IPS-20b (cell line): ENCODE measurements at regions not wholly inside any gene's neighbourhood (a gene's known extent, or its start where the extent isn't known, plus 50 kb on each side); places are given as distances from the start of the nearest gene placed in this dataset.
"Not testable (repeated sequence)": the region's sequence is repeated elsewhere in the genome, so short reads cannot be mapped to it uniquely, and the experiment has no call there.

ENCODE experiments used
- H3K27ac ChIP-seq: one replicate; pipeline ENCODE4 v1.5.1; 2013; ENCODE audit warnings: low read length
- H3K27me3 ChIP-seq: 2 replicates; pipeline ENCODE4 v1.6.1; 2013; ENCODE audit warnings: mild to moderate bottlenecking, low read length, inconsistent platforms; ENCODE audit not compliant: insufficient read depth
- H3K36me3 ChIP-seq: 2 replicates; pipeline ENCODE4 v1.6.1; 2013; ENCODE audit warnings: low read depth, mild to moderate bottlenecking, inconsistent platforms, low read length, moderate library complexity; ENCODE audit not compliant: insufficient read depth
- H3K4me1 ChIP-seq: 2 replicates; pipeline ENCODE4 v1.6.1; 2013; ENCODE audit warnings: mild to moderate bottlenecking, control low read depth, inconsistent platforms, low read length, moderate library complexity; ENCODE audit not compliant: insufficient read depth
- H3K4me3 ChIP-seq: 2 replicates; pipeline ENCODE4 v1.5.1; 2013; ENCODE audit warnings: mild to moderate bottlenecking, low read length, inconsistent platforms
- H3K9ac ChIP-seq: 2 replicates; pipeline ENCODE4 v1.6.1; 2013; ENCODE audit warnings: low read depth, mild to moderate bottlenecking, inconsistent platforms, low read length, moderate library complexity
- H3K9me3 ChIP-seq: 2 replicates; pipeline ENCODE4 v1.6.1; 2013; ENCODE audit warnings: mild to moderate bottlenecking, low read depth, low read length, inconsistent platforms; ENCODE audit not compliant: insufficient read depth

- Histone ChIP-seq H3K9ac (no peak overlapping the region), H3K9me3 (no peaks in the 10 kb centered on the region), H3K36me3 (no peaks in the 10 kb centered on the region), H3K27ac (no peak overlapping the region), H3K27me3 (no peaks in the 10 kb centered on the region), H3K4me3 (no peak overlapping the region), H3K4me1 (peaks cover 13% of the 10 kb centered on the region; the same call in 1 of the 2 replicates)
Observed at GRCh38 chr5:56729488-56729887, 85.9 kb upstream of the MAP3K1 start.

GRCh38 chr5:56725711-56726411 lies 89.5 kb upstream of the MAP3K1 start:
- H3K4me1 ChIP-seq: no peaks in the 10 kb centered on the region
- no peak overlapping the region for H3K27ac ChIP-seq

DNA sequence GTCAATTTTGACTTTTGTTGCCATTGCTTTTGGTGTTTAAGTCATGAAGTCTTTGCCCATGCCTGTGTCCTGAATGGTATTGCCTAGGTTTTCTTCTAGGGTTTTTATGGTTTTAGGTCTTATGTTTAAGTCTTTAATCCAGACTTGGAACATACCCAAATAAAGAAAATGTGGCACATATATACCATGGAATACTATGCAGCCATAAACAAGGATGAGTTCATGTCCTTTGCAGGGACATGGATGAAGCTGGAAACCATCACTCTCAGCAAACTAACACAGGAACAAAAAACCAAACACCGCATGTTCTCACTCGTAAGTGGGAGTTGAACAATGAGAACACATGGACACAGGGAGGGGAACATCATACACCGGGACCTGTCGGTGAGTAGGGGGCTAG lies 90.5 kb upstream of the MAP3K1 start:
- not testable (repeated sequence) for H3K9me3 ChIP-seq, H3K27me3 ChIP-seq, H3K27ac ChIP-seq

More at GRCh38 chr5:56725711-56726411, 89.5 kb upstream of the MAP3K1 start:
- Histone ChIP-seq H3K4me3 (no peak overlapping the region), H3K36me3 (no peaks in the 10 kb centered on the region), H3K9ac (no peak overlapping the region), H3K9me3 (no peaks in the 10 kb centered on the region), H3K27me3 (no peaks in the 10 kb centered on the region)

GRCh38 chr5:56722317-56722716 lies 93.0 kb upstream of the MAP3K1 start:
- Histone ChIP-seq H3K9me3 (no peaks in the 10 kb centered on the region), H3K9ac (no peak overlapping the region), H3K27me3 (no peaks in the 10 kb centered on the region), H3K36me3 (no peaks in the 10 kb centered on the region), H3K27ac (no peak overlapping the region), H3K4me1 (no peaks in the 10 kb centered on the region), H3K4me3 (no peak overlapping the region)

More for the DNA sequence above, 90.5 kb upstream of the MAP3K1 start:
- not testable (repeated sequence) for H3K4me1 ChIP-seq, H3K4me3 ChIP-seq, H3K36me3 ChIP-seq, H3K9ac ChIP-seq

DNA sequence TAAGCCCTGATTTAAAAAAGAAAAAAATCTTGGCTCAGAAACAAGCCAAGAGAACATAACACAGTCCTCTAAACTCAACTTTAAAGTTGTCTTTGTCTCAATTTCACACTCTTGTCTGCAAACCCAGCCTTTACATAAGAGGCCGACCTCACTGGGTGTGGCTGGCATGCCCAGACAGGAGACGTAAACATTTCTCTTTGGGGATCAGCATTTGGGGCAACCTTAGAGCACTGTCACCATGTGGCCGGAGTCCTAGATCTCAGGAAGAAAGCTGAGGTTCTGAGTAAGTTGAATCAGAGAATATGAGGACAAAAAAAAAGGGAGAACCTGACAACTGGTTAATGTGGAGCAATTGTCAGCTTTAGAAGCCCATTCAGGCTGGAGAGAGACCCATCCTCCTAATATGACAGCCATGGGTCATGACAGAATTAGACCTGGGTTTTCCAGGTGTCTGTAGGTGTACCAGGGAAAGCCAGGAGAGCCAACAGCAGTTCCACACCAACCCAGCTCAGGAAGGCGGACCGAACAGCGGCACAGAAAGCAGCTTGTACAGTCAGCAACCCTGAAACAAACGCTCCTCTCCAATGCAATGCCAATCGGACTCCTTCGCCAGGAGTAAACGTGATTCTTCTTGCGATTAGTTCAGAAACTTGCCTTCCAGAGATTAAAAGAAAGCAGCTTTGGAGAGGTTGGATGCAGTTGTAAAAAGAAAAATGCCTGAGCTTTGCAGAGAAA lies 97.9 kb upstream of the MAP3K1 start:
- Histone ChIP-seq H3K9me3 (no peaks in the 10 kb centered on the region), H3K9ac (no peak overlapping the region), H3K36me3 (no peaks in the 10 kb centered on the region), H3K27me3 (no peaks in the 10 kb centered on the region), H3K27ac (no peak overlapping the region), H3K4me3 (no peak overlapping the region), H3K4me1 (peaks cover 9% of the 10 kb centered on the region; the same call in 1 of the 2 replicates)

DNA sequence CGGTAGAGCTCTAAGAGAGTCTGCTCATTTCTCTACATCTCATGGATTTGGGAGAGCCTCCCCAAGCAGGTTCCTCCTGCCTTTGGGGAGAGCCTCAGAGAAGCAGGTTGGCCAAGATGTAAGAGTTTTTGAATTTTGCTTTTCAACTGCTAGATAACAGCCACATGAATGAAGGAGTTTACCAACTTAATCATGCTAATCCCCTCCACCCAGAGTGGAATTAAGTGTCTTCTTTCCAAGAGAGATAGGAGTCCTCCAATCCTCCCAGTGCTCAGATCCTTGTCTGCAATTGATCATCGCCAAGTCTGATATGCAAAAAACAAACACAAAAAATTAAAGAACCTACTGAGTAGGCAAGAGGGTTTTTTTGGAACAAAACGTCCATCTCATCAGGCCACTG lies 99.4 kb upstream of the MAP3K1 start:
- Histone ChIP-seq H3K4me3 (no peak overlapping the region), H3K4me1 (peaks cover 9% of the 10 kb centered on the region; the same call in 1 of the 2 replicates), H3K9ac (no peak overlapping the region), H3K27me3 (no peaks in the 10 kb centered on the region), H3K9me3 (no peaks in the 10 kb centered on the region), H3K27ac (no peak overlapping the region), H3K36me3 (no peaks in the 10 kb centered on the region)

DNA sequence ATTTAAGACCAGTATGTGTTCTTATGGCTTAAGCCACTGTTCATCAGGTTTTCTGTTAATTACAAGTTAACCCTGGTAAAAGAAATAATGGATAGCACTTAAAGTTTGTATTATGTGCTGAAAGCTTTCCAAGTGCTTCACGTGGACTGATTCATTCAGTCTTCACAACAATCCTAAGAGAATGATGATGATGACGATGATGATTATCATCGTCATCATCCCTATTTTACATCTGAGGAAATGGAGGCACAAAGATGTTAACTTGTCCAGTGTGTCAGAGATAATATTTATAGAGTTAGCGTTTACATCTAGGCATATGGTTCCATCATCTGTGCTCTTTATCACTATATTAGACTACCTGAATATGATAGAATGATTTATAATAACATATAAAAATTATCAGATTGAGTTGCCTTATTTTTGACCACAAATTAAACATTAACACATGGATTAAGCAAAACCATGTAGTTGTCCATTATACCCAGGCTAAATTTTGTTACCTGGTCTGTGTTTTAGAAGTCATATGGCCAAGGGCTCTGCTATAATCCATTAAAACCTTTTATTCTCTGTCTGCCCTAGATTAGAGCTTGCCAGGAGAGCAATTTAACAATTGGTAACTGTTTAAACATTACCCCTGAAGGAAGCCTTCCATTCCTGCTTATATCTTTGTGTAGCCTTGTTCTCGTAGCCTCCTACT lies 102.3 kb upstream of the MAP3K1 start:
- Histone ChIP-seq H3K4me3 (no peak overlapping the region), H3K36me3 (no peaks in the 10 kb centered on the region), H3K9me3 (no peaks in the 10 kb centered on the region), H3K9ac (no peak overlapping the region), H3K4me1 (peaks cover 9% of the 10 kb centered on the region; the same call in 1 of the 2 replicates), H3K27ac (no peak overlapping the region), H3K27me3 (no peaks in the 10 kb centered on the region)

DNA sequence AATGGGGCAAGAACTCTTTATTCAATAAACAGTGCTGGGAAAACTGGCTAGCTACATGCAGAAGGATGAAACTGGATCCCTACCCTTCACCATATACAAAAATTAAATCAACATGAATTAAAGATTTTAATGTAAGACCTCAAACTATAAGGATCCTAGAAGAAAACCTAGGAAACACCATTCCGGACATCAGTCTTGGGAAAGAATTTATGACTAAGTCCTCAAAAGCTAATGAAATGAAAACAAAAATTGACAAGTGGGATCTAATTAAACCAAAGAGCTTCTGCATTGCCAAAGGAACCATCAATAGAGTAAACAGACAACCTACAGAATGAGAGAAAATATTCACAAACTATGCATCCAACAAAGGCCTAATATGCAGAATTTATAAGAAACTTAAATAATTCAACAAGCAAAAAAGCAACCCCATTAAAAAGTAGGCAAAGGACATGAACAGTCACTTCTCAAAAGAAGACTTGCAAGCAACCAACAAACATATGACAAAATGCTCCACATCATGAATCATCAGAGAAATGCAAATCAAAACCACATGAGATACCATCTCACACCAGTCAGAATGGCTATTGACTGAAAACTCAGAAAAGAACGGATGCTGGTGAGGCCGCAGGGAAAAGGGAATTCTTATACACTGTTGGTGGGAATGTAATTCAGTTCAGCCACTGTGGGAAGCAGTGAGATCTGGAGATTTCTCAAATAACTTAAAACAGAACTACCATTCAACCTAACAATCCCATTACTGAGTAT lies 104.3 kb upstream of the MAP3K1 start:
- Histone ChIP-seq H3K9me3 (no peaks in the 10 kb centered on the region), H3K4me3 (no peak overlapping the region), H3K9ac (no peak overlapping the region), H3K27ac (no peak overlapping the region), H3K36me3 (no peaks in the 10 kb centered on the region), H3K4me1 (peaks cover 9% of the 10 kb centered on the region; the same call in 1 of the 2 replicates), H3K27me3 (no peaks in the 10 kb centered on the region)

- no peaks in the 10 kb centered on the region for H3K4me1 ChIP-seq
- H3K27me3 ChIP-seq: no peaks in the 10 kb centered on the region
- no peak overlapping the region for H3K9ac ChIP-seq
- no peaks in the 10 kb centered on the region for H3K36me3 ChIP-seq
- H3K27ac ChIP-seq: no peak overlapping the region
- H3K4me3 ChIP-seq: no peak overlapping the region
- no peaks in the 10 kb centered on the region for H3K9me3 ChIP-seq
Observed at GRCh38 chr5:56706504-56706903, 108.8 kb upstream of the MAP3K1 start.

- Histone ChIP-seq H3K4me1 (no peaks in the 10 kb centered on the region; the same call in 1 of the 2 replicates), H3K27me3 (no peaks in the 10 kb centered on the region), H3K36me3 (no peaks in the 10 kb centered on the region), H3K9me3 (no peaks in the 10 kb centered on the region), H3K4me3 (no peak overlapping the region), H3K9ac (no peak overlapping the region), H3K27ac (no peak overlapping the region)
Observed at GRCh38 chr5:56705217-56705616, 110.1 kb upstream of the MAP3K1 start.

DNA sequence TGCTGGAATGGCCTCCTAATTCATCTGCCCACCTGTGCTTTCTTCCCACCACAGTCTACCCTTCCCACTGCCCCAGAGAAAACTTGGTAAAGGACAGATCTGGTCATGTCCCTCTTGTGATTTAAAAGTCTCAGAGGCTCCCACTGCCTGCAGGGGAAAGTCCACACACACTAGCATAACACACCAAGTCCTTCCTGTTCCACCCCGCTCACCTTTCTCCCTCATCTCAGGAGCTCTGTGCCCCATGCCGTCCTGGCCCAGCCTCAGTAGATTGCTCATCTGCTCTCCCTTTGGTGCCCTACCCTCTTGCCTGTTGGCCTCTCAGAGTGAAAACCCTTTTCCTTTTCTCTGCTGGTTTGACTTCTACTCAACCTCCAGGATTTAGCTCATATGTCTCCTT lies 111.4 kb upstream of the MAP3K1 start:
- Histone ChIP-seq H3K4me1 (peaks cover 11% of the 10 kb centered on the region), H3K27ac (no peak overlapping the region), H3K4me3 (no peak overlapping the region), H3K36me3 (no peaks in the 10 kb centered on the region), H3K9ac (no peak overlapping the region), H3K9me3 (no peaks in the 10 kb centered on the region), H3K27me3 (no peaks in the 10 kb centered on the region)
